ENCODE measurements at regions not wholly inside any gene's neighbourhood (a gene's known extent, or its start where the extent isn't known, plus 50 kb on each side); places are given as distances from the start of the nearest gene placed in this dataset.

DNA sequence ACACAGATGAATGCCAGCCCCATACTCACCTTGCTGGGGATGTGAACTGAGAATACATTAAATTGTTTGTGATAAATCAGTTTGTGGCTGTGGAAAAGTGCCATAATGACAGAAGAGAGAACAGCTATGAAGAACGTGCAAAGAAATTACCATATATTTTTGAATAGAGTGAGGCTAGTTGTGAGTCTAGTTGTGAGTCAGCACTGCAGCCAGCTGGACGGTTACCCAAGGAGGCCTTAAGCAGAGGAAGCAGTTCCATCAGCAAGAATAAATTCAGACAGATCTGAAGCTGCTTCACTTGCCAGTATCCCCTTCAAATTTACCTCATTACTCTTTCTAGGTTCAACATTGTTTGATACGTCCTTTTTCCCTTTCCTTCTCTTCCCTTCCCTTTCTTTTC, 446.0 kb downstream of the MTRR start:
- Histone ChIP-seq H3K27me3 (no peaks in the 10 kb centered on the region), H4K20me1 (ENCODE audit: insufficient read depth, poor library complexity, severe bottlenecking) (no peaks in the 10 kb centered on the region), H3K4me1 (ENCODE audit: insufficient read depth) (no peaks in the 10 kb centered on the region), H3K36me3 (replicated peaks; ENCODE audit: insufficient read depth, low read depth) (no peaks in the 10 kb centered on the region), H3K27ac (no peak overlapping the region), H3K9me2 (replicated peaks; ENCODE audit: insufficient read depth) (no peaks in the 10 kb centered on the region), H3K9me3 (ENCODE audit: low read depth) (no peaks in the 10 kb centered on the region), H3K4me3 (no peak overlapping the region), H3K79me2 (no peaks in the 10 kb centered on the region), H2AFZ (no peak overlapping the region), H3K4me2 (no peak overlapping the region)
- no peak for DNase-seq (ENCODE audit: low spot score)
- TF ChIP-seq CTCF (IDR thresholded peaks at IDR 0.05; ENCODE audit: poor library complexity): no peak
- TF ChIP-seq EZH2phosphoT487 (IDR thresholded peaks at IDR 0.05; ENCODE audit: low read depth, severe bottlenecking, unreplicated experiment): no peak
- TF ChIP-seq EZH2 (IDR thresholded peaks at IDR 0.05; ENCODE audit: borderline replicate concordance): no peak
- WGBS (ENCODE audit: low lambda C conversion rate, missing lambda C conversion rate): 60% methylated on average over 3 of the region's 3 CpGs

DNA sequence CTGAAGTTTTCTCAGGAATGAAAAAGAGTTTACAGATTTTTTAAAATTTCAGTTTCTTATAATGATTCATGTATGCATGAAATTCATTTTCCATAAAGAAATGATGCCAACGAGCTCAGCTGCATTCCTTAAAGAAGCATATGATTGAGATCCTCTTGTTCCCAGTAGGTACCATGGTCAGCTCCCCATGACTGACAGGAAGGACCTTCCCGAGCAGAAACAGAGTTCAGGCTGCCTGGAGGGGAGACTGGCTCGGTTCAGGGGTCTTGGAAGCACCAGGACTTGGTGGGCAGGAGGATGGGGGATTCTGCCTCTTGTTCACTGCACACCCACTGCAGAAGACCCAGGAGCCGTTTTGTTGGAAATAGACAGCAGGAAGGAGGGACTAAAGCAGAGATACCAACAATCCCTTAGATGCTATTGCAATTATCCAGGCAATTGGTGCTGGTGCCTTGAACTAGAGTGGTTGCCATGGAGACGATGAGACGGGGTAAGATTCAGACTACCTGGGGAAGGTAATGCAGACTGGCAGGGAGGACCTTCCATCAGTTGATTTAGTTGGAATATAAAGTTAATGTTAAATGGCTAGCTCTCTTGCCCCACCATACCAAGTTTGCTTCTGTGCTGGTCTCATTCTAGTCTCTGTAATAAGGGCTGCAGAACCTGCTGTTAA, 447.8 kb downstream of the MTRR start:
- Histone ChIP-seq H4K20me1 (ENCODE audit: insufficient read depth, poor library complexity, severe bottlenecking) (no peaks in the 10 kb centered on the region), H3K9me2 (replicated peaks; ENCODE audit: insufficient read depth) (no peaks in the 10 kb centered on the region), H3K36me3 (replicated peaks; ENCODE audit: insufficient read depth, low read depth) (no peaks in the 10 kb centered on the region), H3K27me3 (no peaks in the 10 kb centered on the region), H3K79me2 (no peaks in the 10 kb centered on the region), H3K4me2 (no peak overlapping the region), H3K9me3 (ENCODE audit: low read depth) (no peaks in the 10 kb centered on the region), H3K4me3 (no peak overlapping the region), H2AFZ (no peak overlapping the region), H3K27ac (no peak overlapping the region), H3K4me1 (ENCODE audit: insufficient read depth) (no peaks in the 10 kb centered on the region)
- no peak for DNase-seq (ENCODE audit: low spot score)
- WGBS (ENCODE audit: low lambda C conversion rate, missing lambda C conversion rate): 42% methylated on average over 6 of the region's 6 CpGs
- TF ChIP-seq EZH2 (IDR thresholded peaks at IDR 0.05; ENCODE audit: borderline replicate concordance) (no peak), EZH2phosphoT487 (IDR thresholded peaks at IDR 0.05; ENCODE audit: low read depth, severe bottlenecking, unreplicated experiment) (no peak), CTCF (IDR thresholded peaks at IDR 0.05; ENCODE audit: poor library complexity) (no peak)

GRCh38 chr5:8317335-8317734, 448.4 kb downstream of the MTRR start:
- no peaks in the 10 kb centered on the region for H4K20me1 ChIP-seq (ENCODE audit: insufficient read depth, poor library complexity, severe bottlenecking)
- 83% methylated on average over 6 of the region's 6 CpGs for WGBS (ENCODE audit: low lambda C conversion rate, missing lambda C conversion rate)
- H2AFZ ChIP-seq: no peak overlapping the region

More at GRCh38 chr5:8317335-8317734, 448.4 kb downstream of the MTRR start:
- no peak for DNase-seq (ENCODE audit: low spot score)
- no peak for TF ChIP-seq CTCF (IDR thresholded peaks at IDR 0.05; ENCODE audit: poor library complexity)
- TF ChIP-seq EZH2 (IDR thresholded peaks at IDR 0.05; ENCODE audit: borderline replicate concordance): no peak
- TF ChIP-seq EZH2phosphoT487 (IDR thresholded peaks at IDR 0.05; ENCODE audit: low read depth, severe bottlenecking, unreplicated experiment): no peak
- Histone ChIP-seq H3K9me3 (ENCODE audit: low read depth) (no peaks in the 10 kb centered on the region), H3K36me3 (replicated peaks; ENCODE audit: insufficient read depth, low read depth) (no peaks in the 10 kb centered on the region), H3K27me3 (no peaks in the 10 kb centered on the region), H3K9me2 (replicated peaks; ENCODE audit: insufficient read depth) (no peaks in the 10 kb centered on the region), H3K4me2 (no peak overlapping the region), H3K79me2 (no peaks in the 10 kb centered on the region), H3K4me1 (ENCODE audit: insufficient read depth) (no peaks in the 10 kb centered on the region), H3K4me3 (no peak overlapping the region), H3K27ac (no peak overlapping the region)
